ENCODE measurements at regions not wholly inside any gene's neighbourhood (a gene's known extent, or its start where the extent isn't known, plus 50 kb on each side); places are given as distances from the start of the nearest gene placed in this dataset.
"Not testable (repeated sequence)": the region's sequence is repeated elsewhere in the genome, so short reads cannot be mapped to it uniquely, and the experiment has no call there.

DNA sequence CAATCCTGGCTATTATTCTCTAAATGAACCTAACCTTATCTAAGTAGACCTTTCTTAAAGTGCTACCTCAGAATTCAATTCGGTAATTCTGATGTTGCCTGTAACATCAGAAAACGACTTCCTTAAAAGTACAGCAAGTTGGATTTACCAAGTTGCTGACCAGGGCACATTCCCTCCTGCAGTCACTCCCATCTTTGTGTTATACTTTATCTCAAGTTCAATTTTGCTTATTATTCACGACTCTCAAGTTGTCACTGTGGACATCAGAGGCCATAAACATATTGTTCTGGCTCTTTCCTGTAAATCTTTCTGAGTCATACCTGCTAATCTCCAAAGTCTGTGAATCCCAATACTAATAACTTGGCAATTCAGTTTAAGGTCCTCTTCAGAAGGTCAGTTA lies 64.6 kb upstream of the ZSCAN2 start:
- not testable (repeated sequence) for DNase-seq (ENCODE audit: low read depth in 1 of 2, low spot score in 1 of 2)

- DNase-seq (ENCODE audit: low read depth in 1 of 2, low spot score in 1 of 2) = not testable (repeated sequence)
Measured at GRCh38 chr15:84544586-84544985, 56.2 kb upstream of the ZSCAN2 start.

GRCh38 chr15:84547150-84547549 lies 53.7 kb upstream of the ZSCAN2 start:
- DNase-seq (ENCODE audit: low read depth in 1 of 2, low spot score in 1 of 2) = not testable (repeated sequence)

DNA sequence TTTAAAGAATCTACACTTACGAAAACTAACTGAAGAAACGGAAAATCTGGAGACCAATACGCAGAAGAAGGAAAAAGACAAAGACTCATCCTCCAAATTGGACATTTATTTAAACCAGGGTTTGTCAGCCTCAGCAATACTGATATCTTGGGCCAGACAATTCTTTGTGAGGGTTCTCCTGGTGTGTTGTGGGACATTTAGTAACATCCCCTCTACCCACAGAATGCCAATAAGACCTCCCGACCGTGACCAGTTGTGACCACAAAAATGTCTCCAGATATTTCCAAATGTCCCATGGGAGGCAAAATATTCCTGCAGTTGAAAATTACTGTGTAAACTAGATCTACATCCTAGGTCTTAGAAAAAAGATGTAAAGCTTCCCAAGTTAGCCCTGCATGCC lies 50.3 kb upstream of the ZSCAN2 start:
- not testable (repeated sequence) for DNase-seq (ENCODE audit: low read depth in 1 of 2, low spot score in 1 of 2)

Measured in activated CD4-positive, alpha-beta T cell treated with anti-CD3 and anti-CD28 coated beads, Interleukin-2, amount 50 U/mL, for 24 hours (primary cell).